ENCODE measurements at regions not wholly inside any gene's neighbourhood (a gene's known extent, or its start where the extent isn't known, plus 50 kb on each side); places are given as distances from the start of the nearest gene placed in this dataset.

DNA sequence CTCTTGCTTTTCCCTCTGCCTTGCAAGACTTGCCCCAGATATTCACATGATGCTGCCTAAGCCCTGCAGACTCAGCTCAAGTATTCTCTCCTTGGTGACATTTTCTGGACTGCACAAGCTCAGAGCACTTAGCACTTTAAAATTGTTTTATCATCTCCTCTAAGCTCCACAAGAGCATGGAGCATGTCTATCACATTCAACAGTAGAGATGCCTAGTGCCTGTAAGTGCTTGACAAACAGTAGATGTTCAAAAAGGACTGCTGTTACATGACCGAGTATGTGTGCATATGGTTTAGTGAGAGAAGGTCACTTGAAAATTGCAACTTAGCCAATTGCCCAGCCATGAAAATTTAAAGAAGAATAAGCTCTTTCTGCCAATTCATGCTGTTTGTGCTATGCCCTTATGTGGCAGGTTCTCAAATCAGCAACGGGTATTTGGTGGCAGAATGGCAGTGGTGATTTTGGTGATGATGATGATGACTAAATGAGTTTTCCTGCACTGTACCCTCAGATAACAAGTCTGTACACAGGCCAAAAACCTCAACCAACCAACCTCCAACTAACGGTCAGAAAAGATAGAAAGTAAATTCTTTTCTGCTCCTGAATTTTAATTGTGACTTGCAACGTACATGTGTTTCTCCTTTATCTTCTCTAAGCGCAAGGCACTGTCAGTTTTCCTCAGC is 647.2 kb upstream of the UBE2E2 start:
- H3K4me2 ChIP-seq (ENCODE audit: insufficient read depth, low read length) = no peak overlapping the region
- H3K4me1 ChIP-seq (ENCODE audit: insufficient read depth, low read length) = no peaks in the 10 kb centered on the region
- TF ChIP-seq EZH2 (IDR thresholded peaks at IDR 0.05; ENCODE audit: borderline replicate concordance, low read depth, low read length, severe bottlenecking) = no peak
- TF ChIP-seq, protein P1, sequence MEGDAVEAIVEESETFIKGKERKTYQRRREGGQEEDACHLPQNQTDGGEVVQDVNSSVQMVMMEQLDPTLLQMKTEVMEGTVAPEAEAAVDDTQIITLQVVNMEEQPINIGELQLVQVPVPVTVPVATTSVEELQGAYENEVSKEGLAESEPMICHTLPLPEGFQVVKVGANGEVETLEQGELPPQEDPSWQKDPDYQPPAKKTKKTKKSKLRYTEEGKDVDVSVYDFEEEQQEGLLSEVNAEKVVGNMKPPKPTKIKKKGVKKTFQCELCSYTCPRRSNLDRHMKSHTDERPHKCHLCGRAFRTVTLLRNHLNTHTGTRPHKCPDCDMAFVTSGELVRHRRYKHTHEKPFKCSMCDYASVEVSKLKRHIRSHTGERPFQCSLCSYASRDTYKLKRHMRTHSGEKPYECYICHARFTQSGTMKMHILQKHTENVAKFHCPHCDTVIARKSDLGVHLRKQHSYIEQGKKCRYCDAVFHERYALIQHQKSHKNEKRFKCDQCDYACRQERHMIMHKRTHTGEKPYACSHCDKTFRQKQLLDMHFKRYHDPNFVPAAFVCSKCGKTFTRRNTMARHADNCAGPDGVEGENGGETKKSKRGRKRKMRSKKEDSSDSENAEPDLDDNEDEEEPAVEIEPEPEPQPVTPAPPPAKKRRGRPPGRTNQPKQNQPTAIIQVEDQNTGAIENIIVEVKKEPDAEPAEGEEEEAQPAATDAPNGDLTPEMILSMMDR (IDR thresholded peaks at IDR 0.05; ENCODE audit: borderline replicate concordance, extremely low read depth, low read length, poor library complexity, severe bottlenecking) = no peak
- no peaks in the 10 kb centered on the region for H3K36me3 ChIP-seq (ENCODE audit: insufficient read depth, low read length)
- no peak overlapping the region for H3K27ac ChIP-seq (ENCODE audit: low read length)
- H2AFZ ChIP-seq (ENCODE audit: low read depth, low read length) = no peak overlapping the region
- no peak overlapping the region for H3K9ac ChIP-seq (ENCODE audit: low read depth, low read length)
- H3K4me3 ChIP-seq (ENCODE audit: low read depth in 1 of 2, low read length in 2 of 2) = no peak overlapping the region
- H4K20me1 ChIP-seq (ENCODE audit: insufficient read depth, low read length) = no peaks in the 10 kb centered on the region
- H3K9me3 ChIP-seq (ENCODE audit: insufficient read depth, low read length, severe bottlenecking) = no peaks in the 10 kb centered on the region
- ATAC-seq (ENCODE audit: insufficient read depth, low read depth) (no peak), DNase-seq (no peak)
- no peaks in the 10 kb centered on the region for H3K79me2 ChIP-seq (ENCODE audit: insufficient read depth, low read length)
- no peaks in the 10 kb centered on the region for H3K27me3 ChIP-seq (ENCODE audit: insufficient read depth, low read length, poor library complexity)

DNA sequence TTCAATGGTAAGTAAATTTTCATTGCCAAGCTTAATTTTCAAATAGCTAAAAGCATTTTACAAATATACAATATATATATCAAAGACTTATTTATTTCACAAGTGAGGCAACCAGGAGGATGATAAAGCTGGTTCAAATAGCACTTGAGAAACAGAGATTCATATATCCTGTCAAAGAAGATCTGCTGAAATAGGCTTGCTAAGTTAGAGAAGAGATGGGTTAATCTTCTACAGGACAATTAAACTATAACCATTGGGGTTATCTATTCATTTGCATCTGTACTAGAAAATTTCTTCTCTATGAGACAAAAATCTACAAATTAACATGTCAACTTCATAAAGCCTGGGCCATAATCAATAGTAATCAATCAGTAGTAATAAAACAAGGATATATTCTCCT is 637.7 kb upstream of the UBE2E2 start:
- Histone ChIP-seq H3K79me2 (ENCODE audit: insufficient read depth, low read length) (no peaks in the 10 kb centered on the region), H3K27me3 (ENCODE audit: insufficient read depth, low read length, poor library complexity) (no peaks in the 10 kb centered on the region), H3K4me1 (ENCODE audit: insufficient read depth, low read length) (0 out of 2 replicates have a peak, but pooled peaks cover 3% of the 10 kb centered on the region), H3K9me3 (ENCODE audit: insufficient read depth, low read length, severe bottlenecking) (no peaks in the 10 kb centered on the region), H4K20me1 (ENCODE audit: insufficient read depth, low read length) (no peaks in the 10 kb centered on the region), H3K36me3 (ENCODE audit: insufficient read depth, low read length) (no peaks in the 10 kb centered on the region), H2AFZ (ENCODE audit: low read depth, low read length) (no peak overlapping the region), H3K4me2 (ENCODE audit: insufficient read depth, low read length) (no peak overlapping the region), H3K27ac (ENCODE audit: low read length) (no peak overlapping the region), H3K4me3 (ENCODE audit: low read depth in 1 of 2, low read length in 2 of 2) (no peak overlapping the region), H3K9ac (ENCODE audit: low read depth, low read length) (no peak overlapping the region)
- no peak for TF ChIP-seq EZH2 (IDR thresholded peaks at IDR 0.05; ENCODE audit: borderline replicate concordance, low read depth, low read length, severe bottlenecking)
- DNase-seq = no peak
- no peak for ATAC-seq (ENCODE audit: insufficient read depth, low read depth)

DNA sequence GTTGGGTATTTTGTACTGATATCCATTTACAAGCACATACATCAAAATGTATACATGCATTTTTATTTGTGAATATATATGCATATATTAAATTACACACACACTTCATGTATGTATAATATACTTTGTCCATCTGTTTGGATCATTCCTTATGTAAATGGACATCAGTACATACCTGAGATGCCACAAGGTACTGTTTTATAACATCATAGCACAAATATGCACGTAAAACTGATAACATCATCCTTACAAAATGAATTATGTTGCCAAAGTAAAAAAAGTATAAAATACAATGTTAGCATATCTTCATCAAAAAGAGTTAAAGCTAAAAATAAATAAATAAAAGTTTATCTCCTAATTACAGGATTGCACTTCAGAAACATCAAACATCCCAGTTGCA is 634.8 kb upstream of the UBE2E2 start:
- no peak for ATAC-seq (ENCODE audit: insufficient read depth, low read depth)
- Histone ChIP-seq H3K79me2 (ENCODE audit: insufficient read depth, low read length) (no peaks in the 10 kb centered on the region), H2AFZ (ENCODE audit: low read depth, low read length) (no peak overlapping the region), H3K4me2 (ENCODE audit: insufficient read depth, low read length) (no peak overlapping the region), H3K9ac (ENCODE audit: low read depth, low read length) (no peak overlapping the region), H3K4me1 (ENCODE audit: insufficient read depth, low read length) (0 out of 2 replicates have a peak, but pooled peaks cover 3% of the 10 kb centered on the region), H3K4me3 (ENCODE audit: low read depth in 1 of 2, low read length in 2 of 2) (no peak overlapping the region), H3K9me3 (ENCODE audit: insufficient read depth, low read length, severe bottlenecking) (no peaks in the 10 kb centered on the region), H3K27ac (ENCODE audit: low read length) (no peak overlapping the region), H3K27me3 (ENCODE audit: insufficient read depth, low read length, poor library complexity) (no peaks in the 10 kb centered on the region), H4K20me1 (ENCODE audit: insufficient read depth, low read length) (no peaks in the 10 kb centered on the region), H3K36me3 (ENCODE audit: insufficient read depth, low read length) (no peaks in the 10 kb centered on the region)
- DNase-seq = no peak
- TF ChIP-seq, protein P1 (IDR thresholded peaks at IDR 0.05; ENCODE audit: borderline replicate concordance, extremely low read depth, low read length, poor library complexity, severe bottlenecking) = no peak

DNA sequence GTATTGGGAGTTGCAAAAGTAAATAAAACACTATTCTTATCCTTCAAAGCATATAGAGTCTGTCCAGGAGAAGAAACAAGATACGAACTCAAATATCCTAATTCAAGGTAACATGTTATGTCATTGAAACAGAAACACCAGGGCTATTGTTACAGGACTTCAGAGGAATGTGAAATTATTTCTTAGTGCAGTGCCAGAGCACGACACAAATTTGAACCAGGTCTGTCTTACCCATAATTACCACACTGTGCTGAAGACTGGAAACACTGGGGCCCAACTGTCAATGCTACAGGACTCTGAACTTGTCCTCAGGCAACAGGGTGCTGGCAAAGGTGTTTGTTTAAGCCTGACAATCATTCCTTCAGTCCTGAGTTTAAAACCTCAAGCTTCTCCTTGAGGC is 633.6 kb upstream of the UBE2E2 start:
- no peak overlapping the region for H3K4me2 ChIP-seq (ENCODE audit: insufficient read depth, low read length)
- DNase-seq (no peak), ATAC-seq (ENCODE audit: insufficient read depth, low read depth) (no peak)

More for the DNA sequence above, 633.6 kb upstream of the UBE2E2 start:
- H3K9ac ChIP-seq (ENCODE audit: low read depth, low read length) = no peak overlapping the region
- no peaks in the 10 kb centered on the region for H3K36me3 ChIP-seq (ENCODE audit: insufficient read depth, low read length)
- H3K79me2 ChIP-seq (ENCODE audit: insufficient read depth, low read length) = no peaks in the 10 kb centered on the region
- TF ChIP-seq, protein P1 (IDR thresholded peaks at IDR 0.05; ENCODE audit: borderline replicate concordance, extremely low read depth, low read length, poor library complexity, severe bottlenecking) = no peak
- no peaks in the 10 kb centered on the region for H4K20me1 ChIP-seq (ENCODE audit: insufficient read depth, low read length)
- no peak overlapping the region for H3K27ac ChIP-seq (ENCODE audit: low read length)
- no peaks in the 10 kb centered on the region for H3K9me3 ChIP-seq (ENCODE audit: insufficient read depth, low read length, severe bottlenecking)
- H2AFZ ChIP-seq (ENCODE audit: low read depth, low read length) = no peak overlapping the region
- no peak overlapping the region for H3K4me3 ChIP-seq (ENCODE audit: low read depth in 1 of 2, low read length in 2 of 2)
- no peaks in the 10 kb centered on the region for H3K27me3 ChIP-seq (ENCODE audit: insufficient read depth, low read length, poor library complexity)
- no peaks in the 10 kb centered on the region for H3K4me1 ChIP-seq (ENCODE audit: insufficient read depth, low read length)

All from DND-41 (cell line).